Pulmonary artery endothelial cell (primary cell): ENCODE measurements at regions not wholly inside any gene's neighbourhood (a gene's known extent, or its start where the extent isn't known, plus 50 kb on each side); places are given as distances from the start of the nearest gene placed in this dataset.

Source experiments
- DNase-seq: peaks from one replicate; pipeline ENCODE4 v3.0.0-alpha.2; 2011; ENCODE audit warnings: low read depth, low spot score

- no peak for DNase-seq
Measured at GRCh38 chr5:34483442-34484033, 172.6 kb upstream of the RAI14 start.

- no peak for DNase-seq
Measured at GRCh38 chr5:34484216-34484920, 171.8 kb upstream of the RAI14 start.

DNA sequence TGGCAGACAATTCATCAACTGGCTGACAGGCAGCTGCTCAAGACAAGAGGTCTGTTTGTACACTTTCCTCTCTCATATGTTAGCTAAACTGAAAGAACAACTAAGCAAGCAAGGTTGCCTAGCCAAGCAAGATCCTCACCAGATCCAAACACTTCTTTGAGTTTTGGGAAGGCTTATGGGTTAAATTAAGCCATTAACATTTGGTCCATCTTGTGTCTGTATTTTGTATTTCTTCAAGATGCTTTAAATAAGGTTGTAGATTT, 170.4 kb upstream of the RAI14 start:
- DNase-seq, result no peak

- peak; percentile 56 for DNase-seq
Measured at GRCh38 chr5:34486160-34486848, 169.8 kb upstream of the RAI14 start.

- DNase-seq, result no peak
Measured at GRCh38 chr5:34486849-34487158, 169.3 kb upstream of the RAI14 start.

DNA sequence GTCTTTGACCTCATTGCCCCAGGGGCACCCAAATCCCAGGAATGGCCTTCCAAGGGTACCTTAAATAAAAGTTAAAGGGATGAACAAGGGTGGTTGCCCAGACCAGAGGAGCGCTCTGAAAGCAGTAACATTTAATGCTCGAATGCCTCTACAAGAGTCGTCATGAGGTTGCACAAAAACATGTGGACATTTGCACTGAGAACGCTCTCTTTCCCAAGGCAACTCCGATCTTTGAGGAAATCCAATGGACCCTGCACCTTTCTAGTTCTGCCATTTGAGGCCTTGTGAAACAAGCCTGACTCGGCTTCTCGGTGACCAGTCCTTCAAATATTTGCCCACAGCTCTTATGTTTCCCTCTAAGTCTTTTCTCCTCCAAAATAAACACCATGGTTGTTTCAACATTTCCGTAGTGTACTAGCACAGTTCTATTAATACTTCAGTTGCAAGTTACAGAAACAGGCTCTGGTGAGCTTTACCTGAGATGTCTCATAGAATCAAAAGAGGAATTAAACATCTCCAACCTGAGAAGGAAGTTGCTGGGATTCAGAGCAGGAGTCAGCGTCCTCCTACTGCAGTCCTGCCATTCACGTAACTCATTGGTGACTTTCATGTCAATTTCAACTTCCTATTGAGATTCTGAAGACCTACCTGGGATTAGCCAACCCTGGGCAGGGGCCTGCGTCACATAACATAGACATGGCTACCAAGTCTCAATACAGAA, 168.8 kb upstream of the RAI14 start:
- DNase-seq, result peak; percentile 75

- no peak for DNase-seq
Measured at GRCh38 chr5:34487956-34488355, 168.2 kb upstream of the RAI14 start.

- DNase-seq, result no peak
Measured at GRCh38 chr5:34488984-34489383, 167.1 kb upstream of the RAI14 start.

DNA sequence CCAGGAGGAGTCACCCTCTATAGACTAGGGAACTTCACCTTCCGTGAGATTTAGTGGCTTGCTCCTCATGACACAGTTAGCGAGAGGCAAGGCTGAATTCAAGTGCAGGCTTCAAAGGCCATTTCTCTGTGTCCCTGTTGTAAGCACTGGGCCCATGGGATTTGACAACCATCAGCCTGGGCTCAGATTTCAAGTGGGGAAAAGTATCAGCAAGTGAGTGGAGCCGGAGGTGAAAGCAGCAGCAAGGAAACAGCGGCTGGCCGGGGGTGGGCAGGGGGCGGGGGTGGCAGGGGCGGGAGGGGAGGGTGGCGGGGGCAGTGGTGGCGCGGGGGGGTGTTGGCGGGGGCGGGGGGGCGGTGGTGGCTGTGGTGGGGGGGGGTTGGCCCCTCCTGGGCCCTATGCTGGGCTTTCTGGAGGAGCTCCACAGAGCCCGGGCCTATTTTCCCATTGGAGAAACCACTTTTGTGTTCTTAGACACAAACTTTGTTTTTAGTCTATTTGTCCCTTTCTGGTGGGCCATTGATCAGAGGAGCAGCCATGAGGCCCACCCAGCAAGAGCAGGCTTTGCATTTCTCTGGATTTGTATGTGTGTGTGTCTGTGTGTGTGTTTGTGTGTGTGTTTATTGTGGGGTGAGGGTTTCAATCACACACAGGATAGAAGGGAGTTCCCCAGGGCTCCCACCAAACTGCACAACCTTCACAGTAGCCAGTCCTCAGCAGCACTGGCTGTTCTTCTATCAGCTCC, 165.4 kb upstream of the RAI14 start:
- no peak for DNase-seq

GRCh38 chr5:34491251-34491620, 164.9 kb upstream of the RAI14 start:
- no peak for DNase-seq

GRCh38 chr5:34494111-34494755, 161.9 kb upstream of the RAI14 start:
- no peak for DNase-seq

DNA sequence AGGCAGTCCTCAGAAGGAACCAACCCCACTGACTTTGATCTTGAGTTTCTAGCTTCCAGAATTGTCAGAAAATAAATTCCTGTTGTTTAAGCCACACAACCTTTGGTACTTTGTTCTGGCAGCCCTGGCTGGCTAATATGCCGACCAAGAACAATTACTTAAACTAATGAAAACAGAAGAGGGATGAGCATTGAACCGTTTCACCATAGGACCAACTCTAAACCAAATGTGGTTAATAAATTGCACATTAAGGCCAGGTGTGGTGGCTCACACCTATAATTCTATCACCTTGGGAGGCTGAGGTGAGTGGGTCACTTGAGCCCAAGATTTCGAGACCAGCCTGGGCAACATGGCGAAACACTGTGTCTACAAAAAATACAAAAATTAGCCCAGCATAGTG, 160.9 kb upstream of the RAI14 start:
- no peak for DNase-seq

- DNase-seq, result no peak
Measured at GRCh38 chr5:34496260-34496691, 159.9 kb upstream of the RAI14 start.

- DNase-seq, result no peak
Measured at GRCh38 chr5:34496701-34497469, 159.2 kb upstream of the RAI14 start.

DNA sequence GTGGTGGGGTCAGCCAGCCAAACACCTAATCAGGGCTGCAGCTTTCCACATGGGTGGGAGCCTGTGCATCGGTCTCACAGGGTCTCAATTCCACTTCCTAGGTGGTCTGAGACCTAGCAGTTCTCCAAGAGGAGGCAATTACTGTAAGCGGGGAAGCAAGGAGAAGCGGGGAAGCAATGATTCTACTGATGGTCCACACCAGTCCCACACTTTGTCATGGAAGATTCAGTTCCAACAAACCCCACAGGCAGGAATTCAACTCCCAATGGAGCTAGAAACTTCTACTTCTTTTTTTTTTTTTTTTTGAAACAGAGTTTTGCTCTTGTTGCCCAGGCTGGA, 158.7 kb upstream of the RAI14 start:
- no peak for DNase-seq

DNA sequence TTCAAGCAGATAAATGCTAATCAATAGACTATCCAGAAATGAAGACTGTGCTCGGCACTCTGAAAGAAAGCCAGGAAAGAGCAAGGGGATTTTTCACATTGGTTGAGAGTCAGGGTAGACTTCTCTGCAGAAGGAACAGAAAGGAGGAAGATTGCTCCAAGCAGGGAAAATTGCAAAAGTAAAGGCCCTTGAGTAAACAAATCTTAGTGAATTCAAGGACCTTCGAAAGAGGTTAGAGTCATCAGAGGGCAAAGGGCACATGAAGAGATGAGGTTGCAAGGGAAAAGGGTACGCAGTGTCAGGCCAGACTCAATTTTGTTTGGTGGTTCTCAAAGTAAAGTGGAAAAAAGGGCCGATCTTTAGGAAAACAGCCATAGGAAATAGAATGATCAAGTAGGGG, 157.6 kb upstream of the RAI14 start:
- no peak for DNase-seq

- DNase-seq, result no peak
Measured at GRCh38 chr5:34499001-34499734, 157.0 kb upstream of the RAI14 start.

- no peak for DNase-seq
Measured at GRCh38 chr5:34500236-34500847, 155.8 kb upstream of the RAI14 start.

DNA sequence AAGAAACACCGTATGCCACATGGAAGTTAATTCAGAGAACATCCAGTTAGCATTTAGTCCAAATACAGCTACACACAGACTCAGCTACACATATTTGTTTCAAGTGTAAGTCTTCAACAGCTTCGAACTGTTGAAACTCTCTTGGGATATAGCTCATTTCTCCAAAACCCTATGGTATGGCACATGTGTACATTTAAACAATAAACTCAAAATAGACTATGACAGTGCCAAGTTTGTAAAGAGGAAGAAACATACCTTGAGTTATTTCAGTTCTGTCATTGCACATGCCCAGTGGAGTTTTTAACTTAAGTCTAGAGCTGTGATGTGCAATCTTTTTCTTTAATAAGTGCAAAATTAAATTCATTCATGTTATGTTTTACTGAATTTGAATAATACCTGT, 155.1 kb upstream of the RAI14 start:
- no peak for DNase-seq

DNA sequence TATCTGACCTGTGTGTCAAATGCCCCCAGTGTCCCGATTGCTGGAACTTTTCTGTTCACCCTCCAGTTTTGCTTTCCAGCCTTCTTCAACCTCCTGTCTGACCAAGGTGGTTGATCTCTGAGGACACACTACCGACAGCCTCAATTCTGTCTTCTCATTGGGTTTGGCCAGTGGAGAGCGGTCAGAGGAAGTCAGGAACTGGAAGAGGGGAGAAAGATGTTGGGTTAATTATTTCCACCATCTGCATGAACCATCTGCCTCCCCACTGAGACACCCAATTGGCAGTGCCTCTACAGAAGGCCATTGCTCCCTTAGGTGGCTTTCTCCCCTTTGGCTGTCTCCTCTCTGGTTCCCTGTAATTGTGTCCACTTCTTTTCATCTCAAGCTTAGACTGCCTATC, 154.3 kb upstream of the RAI14 start:
- no peak for DNase-seq
